K562 (cell line): ENCODE measurements at regions not wholly inside any gene's neighbourhood (a gene's known extent, or its start where the extent isn't known, plus 50 kb on each side); places are given as distances from the start of the nearest gene placed in this dataset.

Experiments
- HDGF ChIP-seq: fragments of 450-650 bp; IDR thresholded peaks from 2 replicates; pipeline ENCODE4 v1.6.1; 2016
- JUN ChIP-seq, 2 experiments: sonication (generic) in 1 of 2; formaldehyde crosslinking in 1 of 2; IDR thresholded peaks; 2 replicates each; pipeline versions ENCODE4 v1.6.1 to v1.8.0; 2012 to 2022; ENCODE audit warnings: borderline replicate concordance in 2 of 2, mild to moderate bottlenecking in 2 of 2, improper control_type of control experiment in 1 of 2, low read depth in 1 of 2, low read length in 1 of 2, missing genetic modification reagents in 1 of 2
- KLF10 ChIP-seq: fragments of 250-450 bp; sonication (Bioruptor Pico); IDR thresholded peaks from 2 replicates; pipeline ENCODE4 v1.6.1; 2021; ENCODE audit warnings: matching md5 sums
- MAFK ChIP-seq: IDR thresholded peaks from 2 replicates; pipeline ENCODE4 v1.6.1; 2011; ENCODE audit warnings: low read length, improper control_type of control experiment
- NFE2 ChIP-seq: IDR thresholded peaks from 2 replicates; pipeline ENCODE4 v1.6.1; 2014; ENCODE audit warnings: antibody characterized with exemption, low read depth
- SMARCA5 ChIP-seq: fragments of 450-650 bp; IDR thresholded peaks from 2 replicates; pipeline ENCODE4 v1.6.1; 2016
- SP2 ChIP-seq: IDR thresholded peaks from 2 replicates; pipeline ENCODE4 v1.6.1; 2011; ENCODE audit warnings: mild to moderate bottlenecking, low read depth, low read length, moderate library complexity; ENCODE audit not compliant: poor library complexity, severe bottlenecking; ENCODE audit errors: extremely low read depth
- ZNF384 ChIP-seq: IDR thresholded peaks from 2 replicates; pipeline ENCODE4 v1.6.1; 2012; ENCODE audit warnings: low read depth, low read length, improper control_type of control experiment
- TF ChIP-seq, protein P1 (sequence below): sonication (generic); formaldehyde crosslinking; IDR thresholded peaks from 2 replicates; pipeline ENCODE4 v1.8.1; 2023; ENCODE audit warnings: mild to moderate bottlenecking, missing genetic modification reagents
- TF ChIP-seq, protein P2 (sequence below), 3 experiments: IDR thresholded peaks in 2 of 3; conservative IDR thresholded peaks in 1 of 3; 2 replicates each; pipeline ENCODE4 v1.5.1; 2011 to 2012; ENCODE audit warnings: low read length in 3 of 3, mild to moderate bottlenecking in 3 of 3, control low read depth in 2 of 3, improper control_type of control experiment in 1 of 3, inconsistent platforms in 1 of 3, low read depth in 1 of 3, mixed read lengths in 1 of 3, moderate library complexity in 1 of 3; ENCODE audit not compliant: insufficient read depth in 2 of 3
- TF ChIP-seq, protein P3 (sequence below), 2 experiments: fragments of 450-650 bp in 1 of 2; sonication (generic) in 1 of 2; formaldehyde crosslinking; conservative IDR thresholded peaks; 2 replicates each; pipeline versions ENCODE4 v1.4.0 to v1.8.1; 2020 to 2022; ENCODE audit warnings: mild to moderate bottlenecking in 1 of 2, missing genetic modification reagents in 1 of 2
- TF ChIP-seq, protein P4 (sequence below): fragments of 450-650 bp; IDR thresholded peaks from 2 replicates; pipeline ENCODE4 v1.7.1; 2018; ENCODE audit warnings: mild to moderate bottlenecking, low read depth; ENCODE audit not compliant: partially characterized antibody

DNA sequence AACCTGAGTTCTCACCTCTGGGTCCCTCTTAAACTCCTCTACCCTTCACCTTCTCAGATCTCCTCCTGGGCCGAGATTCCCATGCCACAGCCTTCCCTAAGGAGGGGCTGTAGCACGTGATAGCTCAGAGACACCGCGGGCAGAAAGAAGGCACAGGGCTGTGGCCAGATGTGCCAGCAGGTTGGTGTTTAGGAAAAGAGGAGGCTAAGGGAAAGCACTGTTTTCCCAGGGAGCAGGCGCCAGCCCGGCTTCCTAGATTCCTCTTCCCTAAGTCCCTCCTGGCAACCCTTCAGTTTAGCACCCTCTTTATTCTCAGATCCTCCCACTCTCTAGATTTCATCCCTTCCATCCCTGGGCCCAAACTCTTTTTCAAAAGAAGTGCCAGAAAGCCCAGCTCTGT lies 59.4 kb upstream of the CCNG1 start:
- TF ChIP-seq NFE2 = no peak
- TF ChIP-seq, protein P1, sequence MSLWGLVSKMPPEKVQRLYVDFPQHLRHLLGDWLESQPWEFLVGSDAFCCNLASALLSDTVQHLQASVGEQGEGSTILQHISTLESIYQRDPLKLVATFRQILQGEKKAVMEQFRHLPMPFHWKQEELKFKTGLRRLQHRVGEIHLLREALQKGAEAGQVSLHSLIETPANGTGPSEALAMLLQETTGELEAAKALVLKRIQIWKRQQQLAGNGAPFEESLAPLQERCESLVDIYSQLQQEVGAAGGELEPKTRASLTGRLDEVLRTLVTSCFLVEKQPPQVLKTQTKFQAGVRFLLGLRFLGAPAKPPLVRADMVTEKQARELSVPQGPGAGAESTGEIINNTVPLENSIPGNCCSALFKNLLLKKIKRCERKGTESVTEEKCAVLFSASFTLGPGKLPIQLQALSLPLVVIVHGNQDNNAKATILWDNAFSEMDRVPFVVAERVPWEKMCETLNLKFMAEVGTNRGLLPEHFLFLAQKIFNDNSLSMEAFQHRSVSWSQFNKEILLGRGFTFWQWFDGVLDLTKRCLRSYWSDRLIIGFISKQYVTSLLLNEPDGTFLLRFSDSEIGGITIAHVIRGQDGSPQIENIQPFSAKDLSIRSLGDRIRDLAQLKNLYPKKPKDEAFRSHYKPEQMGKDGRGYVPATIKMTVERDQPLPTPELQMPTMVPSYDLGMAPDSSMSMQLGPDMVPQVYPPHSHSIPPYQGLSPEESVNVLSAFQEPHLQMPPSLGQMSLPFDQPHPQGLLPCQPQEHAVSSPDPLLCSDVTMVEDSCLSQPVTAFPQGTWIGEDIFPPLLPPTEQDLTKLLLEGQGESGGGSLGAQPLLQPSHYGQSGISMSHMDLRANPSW = no peak
- TF ChIP-seq SMARCA5 = no peak
- no peak for TF ChIP-seq HDGF
- TF ChIP-seq, protein P2, sequence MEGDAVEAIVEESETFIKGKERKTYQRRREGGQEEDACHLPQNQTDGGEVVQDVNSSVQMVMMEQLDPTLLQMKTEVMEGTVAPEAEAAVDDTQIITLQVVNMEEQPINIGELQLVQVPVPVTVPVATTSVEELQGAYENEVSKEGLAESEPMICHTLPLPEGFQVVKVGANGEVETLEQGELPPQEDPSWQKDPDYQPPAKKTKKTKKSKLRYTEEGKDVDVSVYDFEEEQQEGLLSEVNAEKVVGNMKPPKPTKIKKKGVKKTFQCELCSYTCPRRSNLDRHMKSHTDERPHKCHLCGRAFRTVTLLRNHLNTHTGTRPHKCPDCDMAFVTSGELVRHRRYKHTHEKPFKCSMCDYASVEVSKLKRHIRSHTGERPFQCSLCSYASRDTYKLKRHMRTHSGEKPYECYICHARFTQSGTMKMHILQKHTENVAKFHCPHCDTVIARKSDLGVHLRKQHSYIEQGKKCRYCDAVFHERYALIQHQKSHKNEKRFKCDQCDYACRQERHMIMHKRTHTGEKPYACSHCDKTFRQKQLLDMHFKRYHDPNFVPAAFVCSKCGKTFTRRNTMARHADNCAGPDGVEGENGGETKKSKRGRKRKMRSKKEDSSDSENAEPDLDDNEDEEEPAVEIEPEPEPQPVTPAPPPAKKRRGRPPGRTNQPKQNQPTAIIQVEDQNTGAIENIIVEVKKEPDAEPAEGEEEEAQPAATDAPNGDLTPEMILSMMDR (IDR thresholded peaks at IDR 0.05 in 2 of 3, conservative IDR thresholded peaks at IDR 0.05 in 1 of 3; ENCODE audit: insufficient read depth in 2 of 3, low read depth in 1 of 3, low read length in 3 of 3) = no peak
- TF ChIP-seq SP2 = no peak
- TF ChIP-seq, protein P3, sequence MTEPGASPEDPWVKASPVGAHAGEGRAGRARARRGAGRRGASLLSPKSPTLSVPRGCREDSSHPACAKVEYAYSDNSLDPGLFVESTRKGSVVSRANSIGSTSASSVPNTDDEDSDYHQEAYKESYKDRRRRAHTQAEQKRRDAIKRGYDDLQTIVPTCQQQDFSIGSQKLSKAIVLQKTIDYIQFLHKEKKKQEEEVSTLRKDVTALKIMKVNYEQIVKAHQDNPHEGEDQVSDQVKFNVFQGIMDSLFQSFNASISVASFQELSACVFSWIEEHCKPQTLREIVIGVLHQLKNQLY (CRISPR knock-in tag; conservative IDR thresholded peaks at IDR 0.05) = no peak
- no peak for TF ChIP-seq ZNF384
- no peak for TF ChIP-seq MAFK
- no peak for TF ChIP-seq JUN (IDR thresholded peaks at IDR 0.05; ENCODE audit: borderline replicate concordance, low read depth, low read length)
- no peak for TF ChIP-seq JUN (CRISPR knock-in tag; IDR thresholded peaks at IDR 0.05; ENCODE audit: borderline replicate concordance)
- TF ChIP-seq, protein P4, sequence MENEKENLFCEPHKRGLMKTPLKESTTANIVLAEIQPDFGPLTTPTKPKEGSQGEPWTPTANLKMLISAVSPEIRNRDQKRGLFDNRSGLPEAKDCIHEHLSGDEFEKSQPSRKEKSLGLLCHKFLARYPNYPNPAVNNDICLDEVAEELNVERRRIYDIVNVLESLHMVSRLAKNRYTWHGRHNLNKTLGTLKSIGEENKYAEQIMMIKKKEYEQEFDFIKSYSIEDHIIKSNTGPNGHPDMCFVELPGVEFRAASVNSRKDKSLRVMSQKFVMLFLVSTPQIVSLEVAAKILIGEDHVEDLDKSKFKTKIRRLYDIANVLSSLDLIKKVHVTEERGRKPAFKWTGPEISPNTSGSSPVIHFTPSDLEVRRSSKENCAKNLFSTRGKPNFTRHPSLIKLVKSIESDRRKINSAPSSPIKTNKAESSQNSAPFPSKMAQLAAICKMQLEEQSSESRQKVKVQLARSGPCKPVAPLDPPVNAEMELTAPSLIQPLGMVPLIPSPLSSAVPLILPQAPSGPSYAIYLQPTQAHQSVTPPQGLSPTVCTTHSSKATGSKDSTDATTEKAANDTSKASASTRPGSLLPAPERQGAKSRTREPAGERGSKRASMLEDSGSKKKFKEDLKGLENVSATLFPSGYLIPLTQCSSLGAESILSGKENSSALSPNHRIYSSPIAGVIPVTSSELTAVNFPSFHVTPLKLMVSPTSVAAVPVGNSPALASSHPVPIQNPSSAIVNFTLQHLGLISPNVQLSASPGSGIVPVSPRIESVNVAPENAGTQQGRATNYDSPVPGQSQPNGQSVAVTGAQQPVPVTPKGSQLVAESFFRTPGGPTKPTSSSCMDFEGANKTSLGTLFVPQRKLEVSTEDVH = no peak
- TF ChIP-seq KLF10 = no peak
